Mammary epithelial cell (primary cell): ENCODE measurements at regions not wholly inside any gene's neighbourhood (a gene's known extent, or its start where the extent isn't known, plus 50 kb on each side); places are given as distances from the start of the nearest gene placed in this dataset.

Experiments
- EZH2 ChIP-seq: IDR thresholded peaks from 2 replicates; pipeline ENCODE4 v1.6.1; 2012; ENCODE audit warnings: low read length, inconsistent platforms, borderline replicate concordance
- TF ChIP-seq, protein P1 (sequence below), 2 donors: IDR thresholded peaks in 1 of 2; conservative IDR thresholded peaks in 1 of 2; 2 replicates each; pipeline ENCODE4 v1.5.1; 2011 to 2012; ENCODE audit warnings: inconsistent platforms in 2 of 2, low read length in 2 of 2, mild to moderate bottlenecking in 2 of 2, control low read depth in 1 of 2, low read depth in 1 of 2; ENCODE audit not compliant: insufficient read depth in 1 of 2; ENCODE audit errors: extremely low read depth in 1 of 2

GRCh38 chr6:119436583-119436982, 87.0 kb upstream of the MAN1A1 start:
- TF ChIP-seq, protein P1, sequence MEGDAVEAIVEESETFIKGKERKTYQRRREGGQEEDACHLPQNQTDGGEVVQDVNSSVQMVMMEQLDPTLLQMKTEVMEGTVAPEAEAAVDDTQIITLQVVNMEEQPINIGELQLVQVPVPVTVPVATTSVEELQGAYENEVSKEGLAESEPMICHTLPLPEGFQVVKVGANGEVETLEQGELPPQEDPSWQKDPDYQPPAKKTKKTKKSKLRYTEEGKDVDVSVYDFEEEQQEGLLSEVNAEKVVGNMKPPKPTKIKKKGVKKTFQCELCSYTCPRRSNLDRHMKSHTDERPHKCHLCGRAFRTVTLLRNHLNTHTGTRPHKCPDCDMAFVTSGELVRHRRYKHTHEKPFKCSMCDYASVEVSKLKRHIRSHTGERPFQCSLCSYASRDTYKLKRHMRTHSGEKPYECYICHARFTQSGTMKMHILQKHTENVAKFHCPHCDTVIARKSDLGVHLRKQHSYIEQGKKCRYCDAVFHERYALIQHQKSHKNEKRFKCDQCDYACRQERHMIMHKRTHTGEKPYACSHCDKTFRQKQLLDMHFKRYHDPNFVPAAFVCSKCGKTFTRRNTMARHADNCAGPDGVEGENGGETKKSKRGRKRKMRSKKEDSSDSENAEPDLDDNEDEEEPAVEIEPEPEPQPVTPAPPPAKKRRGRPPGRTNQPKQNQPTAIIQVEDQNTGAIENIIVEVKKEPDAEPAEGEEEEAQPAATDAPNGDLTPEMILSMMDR (conservative IDR thresholded peaks at IDR 0.05 in 1 of 2, IDR thresholded peaks at IDR 0.05 in 1 of 2; ENCODE audit: extremely low read depth in 1 of 2, insufficient read depth in 1 of 2, low read depth in 1 of 2, low read length in 2 of 2): no peak
- no peak for TF ChIP-seq EZH2
